NCI-H69 (cell line): ENCODE measurements at regions not wholly inside any gene's neighbourhood (a gene's known extent, or its start where the extent isn't known, plus 50 kb on each side); places are given as distances from the start of the nearest gene placed in this dataset.

Source experiments
- DNase-seq: peaks from one replicate; lab custom pipeline; 2025; lab: John Stamatoyannopoulos, UW

GRCh38 chr10:78298835-78299234 lies 265.2 kb downstream of the RPS24 start:
- no peak for DNase-seq

GRCh38 chr10:78299851-78300468 lies 266.3 kb downstream of the RPS24 start:
- no peak for DNase-seq

- no peak for DNase-seq
Measured at GRCh38 chr10:78300526-78300925, 266.9 kb downstream of the RPS24 start.

GRCh38 chr10:78301481-78301880 lies 267.8 kb downstream of the RPS24 start:
- DNase-seq: no peak

- no peak for DNase-seq
Measured at GRCh38 chr10:78301891-78302738, 268.5 kb downstream of the RPS24 start.

- DNase-seq: no peak
Measured at GRCh38 chr10:78302739-78302988, 269.0 kb downstream of the RPS24 start.

GRCh38 chr10:78302989-78303854 lies 269.6 kb downstream of the RPS24 start:
- peak; percentile 94 for DNase-seq

- DNase-seq: no peak
Measured at GRCh38 chr10:78304091-78305045, 270.7 kb downstream of the RPS24 start.

GRCh38 chr10:78305311-78305710 lies 271.6 kb downstream of the RPS24 start:
- DNase-seq: no peak

GRCh38 chr10:78306358-78306757 lies 272.7 kb downstream of the RPS24 start:
- DNase-seq: no peak

- no peak for DNase-seq
Measured at GRCh38 chr10:78307576-78307975, 273.9 kb downstream of the RPS24 start.

- no peak for DNase-seq
Measured at GRCh38 chr10:78309536-78310237, 276.0 kb downstream of the RPS24 start.

- no peak for DNase-seq
Measured at GRCh38 chr10:78310481-78311080, 276.9 kb downstream of the RPS24 start.

GRCh38 chr10:78312197-78313047 lies 278.8 kb downstream of the RPS24 start:
- no peak for DNase-seq

GRCh38 chr10:78313048-78313381 lies 279.4 kb downstream of the RPS24 start:
- no peak for DNase-seq

- no peak for DNase-seq
Measured at GRCh38 chr10:78313636-78314035, 280.0 kb downstream of the RPS24 start.

GRCh38 chr10:78314651-78315050 lies 281.0 kb downstream of the RPS24 start:
- DNase-seq: no peak

- no peak for DNase-seq
Measured at GRCh38 chr10:78316451-78316931, 282.8 kb downstream of the RPS24 start.

- DNase-seq: no peak
Measured at GRCh38 chr10:78318305-78318704, 284.6 kb downstream of the RPS24 start.

- no peak for DNase-seq
Measured at GRCh38 chr10:78319371-78319770, 285.7 kb downstream of the RPS24 start.
